Activated naive CD8-positive, alpha-beta T cell treated with anti-CD3 and anti-CD28 coated beads, Interleukin-2, amount 50 U/mL, for 24 hours (primary cell): ENCODE measurements at regions not wholly inside any gene's neighbourhood (a gene's known extent, or its start where the extent isn't known, plus 50 kb on each side); places are given as distances from the start of the nearest gene placed in this dataset.

ENCODE experiments used
- ATAC-seq: fragments of 150-1000 bp; cut with Tn5 transposase; one replicate; pipeline ENCODE4 v1.10.0; 2021
- DNase-seq: peaks from one replicate; pipeline ENCODE4 v3.0.0; 2021
- H3K27ac Mint-ChIP-seq: one replicate; pipeline ENCODE4 v1.8.0; 2021; ENCODE audit warnings: mild to moderate bottlenecking, mixed read lengths
- H3K27me3 Mint-ChIP-seq: one replicate; pipeline ENCODE4 v1.8.0; 2021; ENCODE audit warnings: mixed read lengths
- H3K36me3 Mint-ChIP-seq: one replicate; pipeline ENCODE4 v1.8.0; 2021; ENCODE audit warnings: low read depth, mixed read lengths
- H3K4me1 Mint-ChIP-seq: one replicate; pipeline ENCODE4 v1.8.0; 2021; ENCODE audit warnings: mixed read lengths
- H3K4me3 Mint-ChIP-seq: one replicate; pipeline ENCODE4 v1.8.0; 2021; ENCODE audit warnings: mild to moderate bottlenecking, moderate library complexity, mixed read lengths
- H3K9me3 Mint-ChIP-seq: one replicate; pipeline ENCODE4 v1.8.0; 2021; ENCODE audit warnings: mixed read lengths

GRCh38 chr2:129443865-129444739 is 535.4 kb upstream of the RAB6C start:
- no peak for DNase-seq
- Mint-ChIP-seq H3K36me3 (no peaks in the 10 kb centered on the region), H3K9me3 (no peaks in the 10 kb centered on the region), H3K4me3 (no peak overlapping the region), H3K27me3 (peaks cover 11% of the 10 kb centered on the region), H3K27ac (no peak overlapping the region), H3K4me1 (no peaks in the 10 kb centered on the region)
- no peak for ATAC-seq

DNA sequence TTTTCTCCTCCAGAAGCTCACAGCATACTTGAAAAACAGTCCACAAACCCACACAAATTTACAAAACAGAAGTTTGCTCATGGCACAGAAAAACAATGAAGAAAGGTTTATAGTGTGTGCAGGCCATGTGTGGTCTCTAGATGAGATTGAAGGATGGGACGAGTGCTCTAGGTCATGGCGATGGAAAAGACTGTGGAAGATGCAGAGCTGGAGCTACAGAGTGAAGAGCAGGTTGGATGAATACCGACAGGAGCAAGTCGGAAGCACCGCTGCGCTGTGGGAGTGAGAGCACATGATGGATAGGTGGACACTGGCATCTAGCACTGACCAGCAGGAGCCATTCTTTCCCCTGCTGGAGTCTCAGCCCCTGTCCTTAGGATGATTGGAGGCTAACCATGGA is 534.7 kb upstream of the RAB6C start:
- DNase-seq = no peak
- no peak for ATAC-seq
- Mint-ChIP-seq H3K36me3 (no peaks in the 10 kb centered on the region), H3K4me1 (no peaks in the 10 kb centered on the region), H3K27me3 (peaks cover 11% of the 10 kb centered on the region), H3K4me3 (no peak overlapping the region), H3K27ac (no peak overlapping the region), H3K9me3 (no peaks in the 10 kb centered on the region)

- Mint-ChIP-seq H3K4me3 (no peak overlapping the region), H3K36me3 (no peaks in the 10 kb centered on the region), H3K9me3 (no peaks in the 10 kb centered on the region), H3K4me1 (no peaks in the 10 kb centered on the region), H3K27me3 (no peaks in the 10 kb centered on the region), H3K27ac (no peak overlapping the region)
- no peak for DNase-seq
- no peak for ATAC-seq
Measured at GRCh38 chr2:129456691-129457090, 522.8 kb upstream of the RAB6C start.

DNA sequence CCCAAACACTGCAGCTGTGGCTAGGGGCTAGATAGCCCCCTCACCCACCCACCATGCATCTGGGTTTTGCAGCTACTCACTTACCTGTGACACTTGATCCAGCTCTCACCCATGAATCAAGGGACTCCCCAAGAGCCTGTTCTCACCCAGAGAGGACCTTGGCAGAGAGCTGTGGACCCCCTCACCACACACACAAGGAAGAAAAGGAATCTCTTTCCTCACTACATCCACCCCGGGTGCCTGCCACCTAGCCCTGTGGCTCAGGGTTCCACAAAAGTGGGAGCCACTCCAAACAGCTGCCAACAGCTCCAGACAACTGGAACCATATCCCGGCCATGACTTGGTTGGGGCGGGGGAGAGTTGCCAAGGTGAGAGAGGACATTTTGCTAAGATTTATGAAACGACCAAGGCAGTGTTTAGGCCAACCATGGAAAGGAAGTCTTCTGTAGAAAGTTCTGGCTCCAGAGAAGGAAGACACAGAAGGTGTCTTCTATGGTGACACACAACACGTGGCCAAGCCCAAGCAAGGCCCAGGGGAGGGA is 522.1 kb upstream of the RAB6C start:
- H3K4me1 Mint-ChIP-seq = no peaks in the 10 kb centered on the region
- ATAC-seq (no peak), DNase-seq (no peak)
- no peaks in the 10 kb centered on the region for H3K27me3 Mint-ChIP-seq
- H3K27ac Mint-ChIP-seq = no peak overlapping the region
- H3K4me3 Mint-ChIP-seq = no peak overlapping the region
- no peaks in the 10 kb centered on the region for H3K9me3 Mint-ChIP-seq
- H3K36me3 Mint-ChIP-seq = no peaks in the 10 kb centered on the region

GRCh38 chr2:129458006-129458405 is 521.5 kb upstream of the RAB6C start:
- Mint-ChIP-seq H3K4me3 (no peak overlapping the region), H3K36me3 (no peaks in the 10 kb centered on the region), H3K27me3 (no peaks in the 10 kb centered on the region), H3K4me1 (no peaks in the 10 kb centered on the region), H3K27ac (no peak overlapping the region), H3K9me3 (no peaks in the 10 kb centered on the region)
- DNase-seq (no peak), ATAC-seq (no peak)

DNA sequence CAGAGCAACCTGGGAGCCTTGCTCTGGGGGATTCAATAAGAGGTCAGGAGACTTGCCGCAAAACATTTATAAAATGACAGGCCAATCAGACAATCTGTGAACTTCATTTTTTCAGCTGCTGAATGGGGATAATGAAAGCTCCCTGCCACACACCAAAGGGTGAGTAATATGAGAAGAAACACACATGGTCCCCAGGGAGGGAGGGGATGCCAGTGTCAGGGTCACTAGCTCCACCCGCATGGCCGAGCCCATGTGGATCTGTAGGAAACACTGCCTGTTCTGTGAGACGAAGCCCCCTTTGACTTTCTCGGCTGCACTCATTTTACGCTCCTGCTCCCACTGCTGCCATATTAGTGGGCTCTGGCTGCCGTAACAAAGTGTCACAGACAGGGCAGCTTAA is 521.0 kb upstream of the RAB6C start:
- ATAC-seq (no peak), DNase-seq (no peak)
- Mint-ChIP-seq H3K27me3 (no peaks in the 10 kb centered on the region), H3K4me3 (no peak overlapping the region), H3K9me3 (no peaks in the 10 kb centered on the region), H3K4me1 (no peaks in the 10 kb centered on the region), H3K36me3 (no peaks in the 10 kb centered on the region), H3K27ac (no peak overlapping the region)

DNA sequence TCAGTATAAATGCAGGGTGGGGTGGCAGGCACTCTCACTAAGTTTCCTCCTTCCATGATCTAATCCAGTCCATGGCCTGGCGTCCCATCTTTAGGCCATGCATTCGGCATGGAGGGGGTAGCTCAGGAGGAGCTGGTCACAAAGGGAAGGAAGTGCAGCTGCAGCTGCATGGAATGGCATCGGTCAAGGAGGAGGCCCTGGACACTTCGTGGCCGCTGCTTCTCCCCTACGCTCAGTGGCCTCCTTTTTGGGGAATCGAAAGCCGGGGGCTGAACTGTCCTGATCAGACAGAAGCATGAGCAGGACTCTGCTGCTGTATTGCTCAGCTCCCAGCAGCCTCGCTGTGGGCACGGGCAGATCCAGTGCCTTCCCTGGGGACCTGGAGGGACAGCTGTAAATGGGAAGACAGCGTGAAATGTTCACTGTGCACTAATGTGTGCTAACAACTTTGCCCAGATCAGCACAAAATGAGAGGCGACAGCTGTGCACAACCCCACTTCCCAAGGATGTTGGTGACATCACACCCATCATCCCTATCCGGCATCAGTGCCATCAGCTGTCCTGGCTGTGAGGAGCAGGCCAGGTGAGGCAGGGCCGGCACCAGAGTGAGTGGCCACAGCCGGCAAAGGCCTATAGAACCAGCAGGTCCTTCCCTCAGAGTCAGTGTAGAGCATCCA is 520.1 kb upstream of the RAB6C start:
- DNase-seq (no peak), ATAC-seq (no peak)
- Mint-ChIP-seq H3K4me3 (no peak overlapping the region), H3K36me3 (no peaks in the 10 kb centered on the region), H3K4me1 (no peaks in the 10 kb centered on the region), H3K27ac (no peak overlapping the region), H3K27me3 (no peaks in the 10 kb centered on the region), H3K9me3 (no peaks in the 10 kb centered on the region)

- no peaks in the 10 kb centered on the region for H3K4me1 Mint-ChIP-seq
- H3K27ac Mint-ChIP-seq = no peak overlapping the region
- DNase-seq (no peak), ATAC-seq (no peak)
- H3K36me3 Mint-ChIP-seq = no peaks in the 10 kb centered on the region
- H3K27me3 Mint-ChIP-seq = no peaks in the 10 kb centered on the region
- H3K4me3 Mint-ChIP-seq = no peak overlapping the region
- no peaks in the 10 kb centered on the region for H3K9me3 Mint-ChIP-seq
Measured at GRCh38 chr2:129459881-129460280, 519.6 kb upstream of the RAB6C start.

DNA sequence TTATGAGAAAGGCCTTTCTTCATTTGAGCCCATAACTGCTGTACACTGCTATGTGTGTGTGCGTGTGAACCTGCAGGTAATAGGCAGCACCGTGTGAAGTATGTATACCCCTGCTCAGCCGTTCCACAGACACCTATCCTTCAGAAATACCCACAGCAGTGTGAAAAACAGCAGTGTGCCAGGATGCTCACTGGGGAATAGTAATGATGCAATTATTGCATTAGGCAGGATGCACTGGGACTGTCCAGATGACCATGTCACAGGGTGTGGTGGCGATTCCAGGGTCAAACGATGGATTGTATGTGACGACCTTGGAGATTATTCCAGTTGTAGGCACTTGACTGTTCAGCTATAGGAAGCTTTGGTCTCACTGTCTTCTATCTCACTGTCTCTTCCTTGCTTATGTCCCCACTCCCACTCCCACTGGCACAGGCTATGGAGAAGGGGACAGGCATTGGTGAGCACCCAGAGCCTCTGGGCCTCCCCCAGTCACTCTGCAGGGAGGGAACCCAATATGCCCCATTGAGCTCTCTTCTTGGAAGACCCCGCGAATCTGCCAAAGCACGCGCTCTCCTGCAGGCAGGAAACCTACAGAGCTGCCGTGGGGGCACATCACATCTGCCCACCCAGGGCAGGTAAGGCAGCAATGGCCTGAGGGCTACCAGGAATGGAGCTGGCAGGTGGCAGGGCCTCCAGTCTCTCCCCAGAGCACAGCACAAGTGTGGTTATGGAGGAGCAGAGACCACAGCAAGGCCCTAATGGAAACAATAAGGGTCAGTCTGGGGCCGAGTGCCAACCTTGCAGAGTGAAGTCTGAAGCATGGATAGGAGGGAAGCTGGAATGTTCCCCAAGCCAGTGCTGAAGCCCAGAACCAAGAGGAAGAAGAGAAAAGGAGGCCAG is 518.9 kb upstream of the RAB6C start:
- Mint-ChIP-seq H3K27me3 (no peaks in the 10 kb centered on the region), H3K9me3 (no peaks in the 10 kb centered on the region), H3K27ac (no peak overlapping the region), H3K4me3 (no peak overlapping the region), H3K4me1 (no peaks in the 10 kb centered on the region), H3K36me3 (no peaks in the 10 kb centered on the region)
- ATAC-seq = no peak
- no peak for DNase-seq

DNA sequence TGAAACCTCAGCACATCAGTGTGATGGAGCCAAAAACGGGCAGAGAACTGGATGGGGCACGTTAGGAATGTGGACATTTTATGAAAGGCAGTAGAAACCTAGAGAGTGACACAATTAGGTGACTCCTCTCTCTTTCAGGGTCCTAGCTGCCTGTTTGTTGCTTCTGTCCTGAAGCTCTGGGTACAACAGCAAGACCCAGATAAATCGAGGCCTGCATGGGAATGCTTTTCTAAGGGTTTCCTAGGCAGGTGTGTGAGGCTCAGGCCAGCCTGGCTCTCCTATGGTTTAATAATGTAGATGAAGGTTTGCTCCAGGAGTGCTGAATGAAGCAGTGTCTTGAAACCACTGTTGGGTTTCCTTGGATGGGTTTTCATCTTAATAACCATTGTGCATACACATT is 517.1 kb upstream of the RAB6C start:
- no peak overlapping the region for H3K27ac Mint-ChIP-seq
- no peak overlapping the region for H3K4me3 Mint-ChIP-seq
- DNase-seq (no peak), ATAC-seq (no peak)
- H3K9me3 Mint-ChIP-seq = no peaks in the 10 kb centered on the region
- H3K36me3 Mint-ChIP-seq = no peaks in the 10 kb centered on the region
- no peaks in the 10 kb centered on the region for H3K27me3 Mint-ChIP-seq
- no peaks in the 10 kb centered on the region for H3K4me1 Mint-ChIP-seq

DNA sequence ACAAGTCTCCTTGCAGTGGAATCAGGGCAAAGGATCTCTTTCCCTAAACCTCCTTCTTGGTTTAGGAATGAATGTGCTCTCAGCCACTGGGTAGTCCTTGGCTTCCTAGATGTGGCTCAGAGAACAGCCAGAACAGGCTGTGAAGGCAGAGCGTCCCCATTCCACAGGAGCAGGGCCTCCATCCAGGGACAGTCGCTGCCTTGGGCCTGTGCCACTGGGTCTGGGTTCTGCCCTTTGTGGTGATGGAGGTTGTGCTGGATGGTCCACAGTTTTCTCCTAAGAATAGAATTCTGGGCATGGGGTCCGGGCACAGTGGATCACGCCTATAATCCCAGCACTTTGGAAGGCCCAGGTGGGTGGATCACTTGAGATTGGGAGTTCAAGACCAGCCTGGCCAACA is 516.5 kb upstream of the RAB6C start:
- ATAC-seq (no peak), DNase-seq (no peak)
- Mint-ChIP-seq H3K36me3 (no peaks in the 10 kb centered on the region), H3K9me3 (no peaks in the 10 kb centered on the region), H3K27me3 (no peaks in the 10 kb centered on the region), H3K27ac (no peak overlapping the region), H3K4me1 (no peaks in the 10 kb centered on the region), H3K4me3 (no peak overlapping the region)

GRCh38 chr2:129464036-129464435 is 515.4 kb upstream of the RAB6C start:
- no peak overlapping the region for H3K4me3 Mint-ChIP-seq
- DNase-seq = no peak
- no peaks in the 10 kb centered on the region for H3K4me1 Mint-ChIP-seq
- H3K27me3 Mint-ChIP-seq = no peaks in the 10 kb centered on the region
- H3K27ac Mint-ChIP-seq = no peak overlapping the region
- no peaks in the 10 kb centered on the region for H3K9me3 Mint-ChIP-seq
- no peak for ATAC-seq
- no peaks in the 10 kb centered on the region for H3K36me3 Mint-ChIP-seq

GRCh38 chr2:129464631-129465030 is 514.8 kb upstream of the RAB6C start:
- Mint-ChIP-seq H3K4me1 (no peaks in the 10 kb centered on the region), H3K27ac (no peak overlapping the region), H3K4me3 (no peak overlapping the region), H3K27me3 (no peaks in the 10 kb centered on the region), H3K36me3 (no peaks in the 10 kb centered on the region), H3K9me3 (no peaks in the 10 kb centered on the region)
- DNase-seq (no peak), ATAC-seq (no peak)

DNA sequence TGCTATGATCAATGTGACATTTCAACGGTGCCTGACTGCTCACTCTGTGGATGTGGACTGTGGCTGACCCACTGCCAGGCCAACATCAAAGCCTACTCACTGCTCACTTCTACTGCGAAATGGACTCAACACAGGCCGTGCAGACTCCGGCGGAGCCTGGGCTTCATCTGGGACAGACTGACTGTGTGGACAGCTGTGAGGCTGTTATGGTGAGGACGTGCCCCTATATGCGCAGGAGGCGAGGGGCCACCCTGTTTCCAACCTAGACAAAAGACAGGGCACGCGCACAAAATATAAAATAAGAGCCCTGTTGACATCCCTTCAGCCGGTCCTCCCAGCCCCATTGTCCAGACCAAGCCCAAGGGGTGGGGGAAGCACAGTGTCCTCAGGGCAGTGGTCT is 514.4 kb upstream of the RAB6C start:
- Mint-ChIP-seq H3K4me1 (no peaks in the 10 kb centered on the region), H3K27ac (no peak overlapping the region), H3K27me3 (no peaks in the 10 kb centered on the region), H3K4me3 (no peak overlapping the region), H3K9me3 (no peaks in the 10 kb centered on the region), H3K36me3 (no peaks in the 10 kb centered on the region)
- no peak for ATAC-seq
- no peak for DNase-seq
